Adipocyte (in vitro differentiated cells): ENCODE measurements at regions not wholly inside any gene's neighbourhood (a gene's known extent, or its start where the extent isn't known, plus 50 kb on each side); places are given as distances from the start of the nearest gene placed in this dataset.
"Not testable (repeated sequence)": the region's sequence is repeated elsewhere in the genome, so short reads cannot be mapped to it uniquely, and the experiment has no call there.

ENCODE experiments used
- DNase-seq: peaks from one replicate; pipeline ENCODE4 v3.0.0-alpha.2; 2015; ENCODE audit warnings: low read depth
- H3K27me3 ChIP-seq: replicated peaks from 2 replicates; pipeline ENCODE4 v1.7.0; 2013; ENCODE audit warnings: mild to moderate bottlenecking, low read length, moderate library complexity; ENCODE audit not compliant: control insufficient read depth, insufficient read depth
- H3K36me3 ChIP-seq: 2 replicates; pipeline ENCODE4 v1.7.0; 2013; ENCODE audit warnings: low read length, mild to moderate bottlenecking, moderate library complexity; ENCODE audit not compliant: control insufficient read depth, insufficient read depth, severe bottlenecking
- H3K4me1 ChIP-seq: 2 replicates; pipeline ENCODE4 v1.7.0; 2013; ENCODE audit warnings: mild to moderate bottlenecking, low read length, moderate library complexity; ENCODE audit not compliant: control insufficient read depth, insufficient read depth
- H3K4me3 ChIP-seq: 2 replicates; pipeline ENCODE4 v1.7.0; 2013; ENCODE audit warnings: mild to moderate bottlenecking, low read length, moderate library complexity
- H3K9ac ChIP-seq: 2 replicates; pipeline ENCODE4 v1.7.0; 2013; ENCODE audit warnings: mild to moderate bottlenecking, low read length, moderate library complexity
- H3K9me3 ChIP-seq: 2 replicates; pipeline ENCODE4 v1.7.0; 2013; ENCODE audit warnings: mild to moderate bottlenecking, low read length, moderate library complexity; ENCODE audit not compliant: control insufficient read depth

DNA sequence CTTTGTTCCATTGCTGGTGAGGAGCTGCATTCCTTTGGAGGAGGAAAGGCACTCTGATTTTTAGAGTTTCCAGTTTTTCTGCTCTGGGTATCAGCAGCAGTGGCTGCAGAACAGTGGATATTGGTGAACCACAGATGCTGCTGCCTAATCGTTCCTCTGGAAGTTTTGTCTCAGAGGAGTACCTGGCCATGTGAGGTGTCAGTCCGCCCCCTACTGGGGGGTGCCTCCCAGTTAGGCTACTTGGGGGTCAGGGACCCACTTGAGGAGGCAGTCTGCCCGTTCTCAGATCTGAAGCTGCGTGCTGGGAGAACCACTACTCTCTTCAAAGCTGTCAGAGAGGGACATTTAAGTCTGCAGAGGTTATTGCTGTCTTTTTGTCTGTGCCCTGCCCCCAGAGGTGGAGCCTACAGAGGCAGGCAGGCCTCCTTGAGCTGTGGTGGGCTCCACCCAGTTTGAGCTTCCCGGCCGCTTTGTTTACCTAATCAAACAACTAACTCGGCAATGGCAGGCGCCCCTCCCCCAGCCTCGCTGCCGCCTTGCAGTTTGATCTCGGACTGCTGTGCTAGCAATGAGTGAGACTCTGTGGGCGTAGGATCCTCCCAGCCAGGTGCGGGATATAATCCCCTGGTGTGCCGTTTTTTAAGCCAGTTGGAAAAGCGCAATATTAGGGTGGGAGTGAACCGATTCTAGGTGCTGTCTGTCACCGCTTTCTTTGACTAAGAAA, 467.3 kb upstream of the TBL1XR1 start:
- DNase-seq, H3K4me1 ChIP-seq, H3K36me3 ChIP-seq, H3K9me3 ChIP-seq, H3K9ac ChIP-seq, H3K4me3 ChIP-seq, H3K27me3 ChIP-seq: not testable (repeated sequence)

- peak; percentile 62 for DNase-seq
- Histone ChIP-seq H3K4me1 (no peaks in the 10 kb centered on the region), H3K36me3 (no peaks in the 10 kb centered on the region), H3K9me3 (no peaks in the 10 kb centered on the region), H3K27me3 (no peaks in the 10 kb centered on the region), H3K9ac (no peak overlapping the region), H3K4me3 (no peak overlapping the region)
These were observed 468.0 kb upstream of the TBL1XR1 start for GRCh38 chr3:177665122-177665808.

GRCh38 chr3:177672252-177672911, 475.1 kb upstream of the TBL1XR1 start:
- H3K9me3 ChIP-seq: no peaks in the 10 kb centered on the region
- no peak overlapping the region for H3K4me3 ChIP-seq
- no peaks in the 10 kb centered on the region for H3K27me3 ChIP-seq
- no peak for DNase-seq
- no peaks in the 10 kb centered on the region for H3K36me3 ChIP-seq
- H3K9ac ChIP-seq: no peak overlapping the region
- peaks cover 21% of the 10 kb centered on the region for H3K4me1 ChIP-seq

- Histone ChIP-seq H3K27me3 (no peaks in the 10 kb centered on the region), H3K36me3 (no peaks in the 10 kb centered on the region), H3K9me3 (no peaks in the 10 kb centered on the region), H3K4me1 (peaks cover 21% of the 10 kb centered on the region), H3K9ac (peak overlapping the region; percentile 56), H3K4me3 (no peak overlapping the region)
- DNase-seq: peak; percentile 95
These were observed 476.0 kb upstream of the TBL1XR1 start for GRCh38 chr3:177673112-177673914.

GRCh38 chr3:177674186-177674585, 476.9 kb upstream of the TBL1XR1 start:
- no peak overlapping the region for H3K4me3 ChIP-seq
- H3K27me3 ChIP-seq: no peaks in the 10 kb centered on the region
- peaks cover 21% of the 10 kb centered on the region for H3K4me1 ChIP-seq
- H3K9me3 ChIP-seq: no peaks in the 10 kb centered on the region
- no peak for DNase-seq
- no peaks in the 10 kb centered on the region for H3K36me3 ChIP-seq
- H3K9ac ChIP-seq: peak overlapping the region; percentile 56

- DNase-seq: no peak
- H3K4me1 ChIP-seq: peaks cover 36% of the 10 kb centered on the region
- no peaks in the 10 kb centered on the region for H3K27me3 ChIP-seq
- no peak overlapping the region for H3K4me3 ChIP-seq
- H3K9me3 ChIP-seq: no peaks in the 10 kb centered on the region
- H3K36me3 ChIP-seq: no peaks in the 10 kb centered on the region
- H3K9ac ChIP-seq: no peak overlapping the region
These were observed 478.9 kb upstream of the TBL1XR1 start for GRCh38 chr3:177676148-177676547.

DNA sequence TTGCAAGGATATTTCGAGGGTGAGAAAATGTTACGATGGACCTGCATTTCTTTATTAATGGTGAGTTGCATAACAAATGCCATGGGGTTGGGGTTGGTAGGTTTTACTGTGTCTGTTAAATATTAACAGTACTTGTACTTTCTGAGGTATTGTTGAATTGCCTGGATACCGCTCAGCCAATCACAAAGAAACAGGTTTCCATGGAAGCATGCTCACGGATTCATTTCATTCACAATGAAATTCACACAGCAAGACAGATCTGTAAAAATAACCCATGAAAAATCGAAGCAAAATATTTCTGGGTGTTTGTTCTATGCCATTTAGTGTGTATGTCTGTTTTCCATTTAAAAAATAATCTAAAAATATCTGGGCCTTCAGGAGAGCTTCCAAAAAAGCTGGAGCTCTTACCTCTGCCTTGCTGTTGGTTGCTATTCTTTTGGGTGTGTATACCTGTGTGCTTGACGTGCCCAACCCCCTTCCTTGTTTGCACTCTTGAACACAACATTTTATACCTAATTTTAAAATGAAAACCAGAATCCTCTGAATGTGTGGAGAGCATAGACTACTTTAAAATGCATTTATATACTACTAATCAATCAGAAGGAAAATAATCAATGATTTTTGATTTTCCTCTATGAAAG, 479.8 kb upstream of the TBL1XR1 start:
- no peaks in the 10 kb centered on the region for H3K27me3 ChIP-seq

GRCh38 chr3:177679568-177680471, 482.5 kb upstream of the TBL1XR1 start:
- no peak overlapping the region for H3K4me3 ChIP-seq
- no peaks in the 10 kb centered on the region for H3K9me3 ChIP-seq
- peaks cover 16% of the 10 kb centered on the region for H3K4me1 ChIP-seq
- no peaks in the 10 kb centered on the region for H3K36me3 ChIP-seq
- DNase-seq: peak; percentile 41
- H3K9ac ChIP-seq: no peak overlapping the region
- H3K27me3 ChIP-seq: no peaks in the 10 kb centered on the region

More for the DNA sequence above, 479.8 kb upstream of the TBL1XR1 start:
- DNase-seq: no peak
- Histone ChIP-seq H3K9ac (no peak overlapping the region), H3K36me3 (no peaks in the 10 kb centered on the region), H3K4me3 (no peak overlapping the region), H3K4me1 (peaks cover 37% of the 10 kb centered on the region), H3K9me3 (no peaks in the 10 kb centered on the region)

DNA sequence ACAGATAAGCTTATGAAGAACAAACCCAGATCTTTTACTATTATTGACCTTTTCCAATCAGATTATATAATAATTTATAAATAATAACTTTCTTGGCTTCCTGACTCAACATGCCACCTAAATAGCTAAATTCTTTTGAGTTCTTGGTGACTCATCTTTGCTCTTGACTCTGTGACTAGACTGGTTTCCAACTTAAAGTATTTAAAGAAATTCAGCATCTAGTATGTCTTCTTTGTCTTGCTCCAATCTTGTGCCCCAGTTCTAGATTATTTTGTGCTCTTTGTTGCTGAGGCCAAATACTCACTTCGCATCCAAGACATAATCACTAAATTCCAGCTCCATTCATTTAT, 483.2 kb upstream of the TBL1XR1 start:
- Histone ChIP-seq H3K4me1 (peaks cover 16% of the 10 kb centered on the region), H3K27me3 (no peaks in the 10 kb centered on the region), H3K4me3 (no peak overlapping the region), H3K36me3 (no peaks in the 10 kb centered on the region), H3K9me3 (no peaks in the 10 kb centered on the region), H3K9ac (no peak overlapping the region)
- peak; percentile 40 for DNase-seq

DNA sequence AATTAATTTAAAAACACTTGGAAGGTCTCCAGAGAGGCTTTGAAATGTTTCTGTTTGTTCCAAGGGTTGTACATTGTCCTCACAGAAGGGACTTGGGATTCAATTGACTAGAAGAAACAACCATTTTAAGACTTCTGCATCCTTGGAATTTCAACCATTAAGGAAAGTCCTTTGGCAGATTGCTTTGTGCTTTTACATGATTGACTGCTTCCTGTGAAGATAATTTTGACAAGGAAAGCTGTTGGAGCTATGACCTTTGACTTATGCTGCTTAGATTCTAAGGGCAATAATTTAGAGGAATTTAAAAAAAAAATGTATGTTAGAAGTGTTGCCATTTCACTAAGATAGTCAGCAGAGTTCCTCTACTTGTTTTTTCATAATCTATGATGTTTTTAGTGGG, 483.9 kb upstream of the TBL1XR1 start:
- DNase-seq: no peak
- H3K4me1 ChIP-seq: peaks cover 16% of the 10 kb centered on the region
- no peaks in the 10 kb centered on the region for H3K27me3 ChIP-seq
- H3K36me3 ChIP-seq: no peaks in the 10 kb centered on the region
- H3K9ac ChIP-seq: no peak overlapping the region
- no peak overlapping the region for H3K4me3 ChIP-seq
- no peaks in the 10 kb centered on the region for H3K9me3 ChIP-seq
